HepG2 (cell line): ENCODE measurements at regions not wholly inside any gene's neighbourhood (a gene's known extent, or its start where the extent isn't known, plus 50 kb on each side); places are given as distances from the start of the nearest gene placed in this dataset.

Source experiments
- BHLHE40 ChIP-seq: IDR thresholded peaks from 2 replicates; pipeline ENCODE4 v1.6.1; 2011; ENCODE audit warnings: low read length, improper control_type of control experiment
- ETV6 ChIP-seq: sonication (generic); formaldehyde crosslinking; conservative IDR thresholded peaks from 2 replicates; pipeline ENCODE4 v1.4.0; 2020; ENCODE audit warnings: missing genetic modification reagents
- HOXA7 ChIP-seq: sonication (generic); formaldehyde crosslinking; IDR thresholded peaks from 2 replicates; pipeline ENCODE4 v1.8.1; 2022; ENCODE audit warnings: mild to moderate bottlenecking, missing genetic modification reagents, moderate library complexity
- MED13 ChIP-seq: sonication (generic); formaldehyde crosslinking; IDR thresholded peaks from 2 replicates; pipeline ENCODE4 v1.5.0; 2020; ENCODE audit warnings: missing genetic modification reagents
- PPARG ChIP-seq: conservative IDR thresholded peaks from 2 replicates; pipeline ENCODE4 v1.6.1; 2016; ENCODE audit warnings: missing biosample characterization, missing genetic modification reagents
- RBAK ChIP-seq: sonication (generic); formaldehyde crosslinking; IDR thresholded peaks from 2 replicates; pipeline ENCODE4 v1.5.1; 2020; ENCODE audit warnings: mild to moderate bottlenecking, missing genetic modification reagents
- RFXANK ChIP-seq: IDR thresholded peaks from 2 replicates; pipeline ENCODE4 v1.6.1; 2016
- SP1 ChIP-seq, 2 experiments: fragments of 450-650 bp in 1 of 2; sonication (generic) in 1 of 2; formaldehyde crosslinking in 1 of 2; IDR thresholded peaks; 2 replicates each; pipeline versions ENCODE4 v1.4.0 to v1.6.1; 2016 to 2020; ENCODE audit warnings: missing genetic modification reagents in 1 of 2
- TBL1XR1 ChIP-seq: fragments of 150-350 bp; IDR thresholded peaks from 2 replicates; pipeline ENCODE4 v1.6.1; 2014; ENCODE audit warnings: borderline replicate concordance, low read length; ENCODE audit not compliant: partially characterized antibody
- ZFP37 ChIP-seq: sonication (generic); formaldehyde crosslinking; IDR thresholded peaks from 2 replicates; pipeline ENCODE4 v1.4.0; 2020; ENCODE audit warnings: missing genetic modification reagents, borderline replicate concordance
- TF ChIP-seq, protein P1 (sequence below): sonication (generic); formaldehyde crosslinking; IDR thresholded peaks from 2 replicates; pipeline ENCODE4 v1.5.0; 2020; ENCODE audit warnings: mild to moderate bottlenecking, missing genetic modification reagents, moderate library complexity
- TF ChIP-seq, protein P2 (sequence below): sonication (generic); formaldehyde crosslinking; IDR thresholded peaks from 2 replicates; pipeline ENCODE4 v1.4.0; 2020; ENCODE audit warnings: low read depth, mild to moderate bottlenecking, missing genetic modification reagents

DNA sequence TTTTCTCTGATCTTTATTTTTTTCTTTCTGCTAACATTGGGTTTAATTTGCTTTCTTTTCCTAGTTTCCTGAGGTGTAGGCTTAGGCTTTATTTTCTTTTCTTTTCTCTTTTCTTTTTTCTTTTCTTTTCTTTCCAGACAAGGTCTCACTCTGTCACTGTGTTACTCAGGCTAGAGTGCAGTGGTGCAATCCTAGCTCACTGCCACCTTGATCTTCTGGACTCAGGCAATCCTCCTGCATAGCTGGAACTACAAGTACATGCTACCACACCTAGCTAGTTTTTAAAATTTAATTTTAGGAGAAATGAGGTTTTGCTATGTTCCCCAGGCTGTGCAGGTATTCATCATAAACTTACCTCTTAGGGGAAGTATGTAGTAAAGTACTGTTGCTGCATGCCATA, 197.8 kb upstream of the ANKRD50 start:
- TF ChIP-seq HOXA7 (no peak), SP1 (IDR thresholded peaks at IDR 0.05) (no peak), SP1 (CRISPR knock-in tag; IDR thresholded peaks at IDR 0.05) (no peak), RFXANK (CRISPR knock-in tag) (no peak), MED13 (CRISPR knock-in tag) (no peak), RBAK (no peak), BHLHE40 (no peak), TBL1XR1 (no peak), PPARG (CRISPR knock-in tag) (no peak), ETV6 (no peak), ZFP37 (CRISPR knock-in tag) (no peak)
- TF ChIP-seq, protein P1, sequence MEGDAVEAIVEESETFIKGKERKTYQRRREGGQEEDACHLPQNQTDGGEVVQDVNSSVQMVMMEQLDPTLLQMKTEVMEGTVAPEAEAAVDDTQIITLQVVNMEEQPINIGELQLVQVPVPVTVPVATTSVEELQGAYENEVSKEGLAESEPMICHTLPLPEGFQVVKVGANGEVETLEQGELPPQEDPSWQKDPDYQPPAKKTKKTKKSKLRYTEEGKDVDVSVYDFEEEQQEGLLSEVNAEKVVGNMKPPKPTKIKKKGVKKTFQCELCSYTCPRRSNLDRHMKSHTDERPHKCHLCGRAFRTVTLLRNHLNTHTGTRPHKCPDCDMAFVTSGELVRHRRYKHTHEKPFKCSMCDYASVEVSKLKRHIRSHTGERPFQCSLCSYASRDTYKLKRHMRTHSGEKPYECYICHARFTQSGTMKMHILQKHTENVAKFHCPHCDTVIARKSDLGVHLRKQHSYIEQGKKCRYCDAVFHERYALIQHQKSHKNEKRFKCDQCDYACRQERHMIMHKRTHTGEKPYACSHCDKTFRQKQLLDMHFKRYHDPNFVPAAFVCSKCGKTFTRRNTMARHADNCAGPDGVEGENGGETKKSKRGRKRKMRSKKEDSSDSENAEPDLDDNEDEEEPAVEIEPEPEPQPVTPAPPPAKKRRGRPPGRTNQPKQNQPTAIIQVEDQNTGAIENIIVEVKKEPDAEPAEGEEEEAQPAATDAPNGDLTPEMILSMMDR (CRISPR knock-in tag), result no peak
- TF ChIP-seq, protein P2, sequence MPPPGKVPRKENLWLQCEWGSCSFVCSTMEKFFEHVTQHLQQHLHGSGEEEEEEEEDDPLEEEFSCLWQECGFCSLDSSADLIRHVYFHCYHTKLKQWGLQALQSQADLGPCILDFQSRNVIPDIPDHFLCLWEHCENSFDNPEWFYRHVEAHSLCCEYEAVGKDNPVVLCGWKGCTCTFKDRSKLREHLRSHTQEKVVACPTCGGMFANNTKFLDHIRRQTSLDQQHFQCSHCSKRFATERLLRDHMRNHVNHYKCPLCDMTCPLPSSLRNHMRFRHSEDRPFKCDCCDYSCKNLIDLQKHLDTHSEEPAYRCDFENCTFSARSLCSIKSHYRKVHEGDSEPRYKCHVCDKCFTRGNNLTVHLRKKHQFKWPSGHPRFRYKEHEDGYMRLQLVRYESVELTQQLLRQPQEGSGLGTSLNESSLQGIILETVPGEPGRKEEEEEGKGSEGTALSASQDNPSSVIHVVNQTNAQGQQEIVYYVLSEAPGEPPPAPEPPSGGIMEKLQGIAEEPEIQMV, result no peak
